SK-N-SH (cell line): ENCODE measurements at regions not wholly inside any gene's neighbourhood (a gene's known extent, or its start where the extent isn't known, plus 50 kb on each side); places are given as distances from the start of the nearest gene placed in this dataset.

ENCODE experiments used
- CTCF ChIA-PET: fragments of 300-600, 350-600 bp; formaldehyde crosslinking; extraction: SDS; loops from one replicate; lab custom pipeline; 2021; lab: Yijun Ruan, JAX
- POLR2A ChIA-PET: fragments of 350-600 bp; sonication (Branson Sonifier 250); formaldehyde crosslinking; extraction: SDS; loops from one replicate; lab custom pipeline; 2020; ENCODE audit warnings: antibody characterized with exemption, inconsistent platforms; lab: Yijun Ruan, JAX
- DNase-seq: peaks from one replicate; pipeline ENCODE4 v3.0.0; 2012
- H2AFZ ChIP-seq: fragments of 200-600 bp; sonication (generic); 2 replicates; pipeline ENCODE4 v1.8.1; 2016; ENCODE audit warnings: antibody characterized with exemption, mild to moderate bottlenecking, low read depth
- H3F3A ChIP-seq: fragments of 200-600 bp; sonication (generic); replicated peaks from 2 replicates; pipeline ENCODE3; 2016; ENCODE audit warnings: antibody characterized with exemption, mild to moderate bottlenecking; ENCODE audit not compliant: insufficient read depth
- H3K27ac ChIP-seq, 2 experiments: fragments of 200-500 bp in 1 of 2; fragments of 200-600 bp in 1 of 2; sonication (Bioruptor generic) in 1 of 2; sonication (generic), shearing (Covaris generic) in 1 of 2; 2 replicates each; pipeline versions ENCODE4 v1.5.1 to v1.6.1; 2014 to 2016; ENCODE audit warnings: low read depth in 2 of 2, inconsistent platforms in 1 of 2, low read length in 1 of 2, mild to moderate bottlenecking in 1 of 2, mixed read lengths in 1 of 2
- H3K27me3 ChIP-seq: fragments of 200-600 bp; sonication (generic), shearing (Covaris generic); 2 replicates; pipeline ENCODE4 v1.6.1; 2016; ENCODE audit warnings: mixed run types; ENCODE audit not compliant: insufficient read depth
- H3K36me3 ChIP-seq, 2 experiments: fragments of 200-500 bp in 1 of 2; fragments of 200-600 bp in 1 of 2; sonication (Bioruptor generic) in 1 of 2; sonication (generic) in 1 of 2; replicated peaks in 1 of 2; 2 replicates each; pipeline versions ENCODE3 to v1.5.1; 2014 to 2016; ENCODE audit warnings: low read length in 1 of 2, mild to moderate bottlenecking in 1 of 2; ENCODE audit not compliant: insufficient read depth in 2 of 2, control insufficient read depth in 1 of 2
- H3K4me1 ChIP-seq, 2 experiments: fragments of 200-500 bp in 1 of 2; fragments of 200-600 bp in 1 of 2; sonication (Bioruptor generic) in 1 of 2; sonication (generic), shearing (Covaris generic) in 1 of 2; 2 replicates each; pipeline versions ENCODE4 v1.5.1 to v1.6.1; 2014 to 2016; ENCODE audit warnings: low read depth in 1 of 2, low read length in 1 of 2, mixed run types in 1 of 2; ENCODE audit not compliant: insufficient read depth in 2 of 2, control insufficient read depth in 1 of 2
- H3K4me2 ChIP-seq: fragments of 200-600 bp; sonication (generic), shearing (Covaris generic); 2 replicates; pipeline ENCODE4 v1.6.1; 2017; ENCODE audit warnings: mixed run types
- H3K4me3 ChIP-seq, 2 experiments: fragments of 200-500 bp in 1 of 2; fragments of 200-600 bp in 1 of 2; sonication (Bioruptor generic) in 1 of 2; sonication (generic), shearing (Covaris generic) in 1 of 2; 2 replicates each; pipeline versions ENCODE4 v1.5.1 to v1.8.1; 2014 to 2016; ENCODE audit warnings: low read depth in 2 of 2, inconsistent platforms in 1 of 2, low read length in 1 of 2, mild to moderate bottlenecking in 1 of 2, mixed read lengths in 1 of 2, moderate library complexity in 1 of 2
- H3K79me2 ChIP-seq: fragments of 200-600 bp; sonication (generic); 2 replicates; pipeline ENCODE4 v1.8.1; 2017; ENCODE audit warnings: mild to moderate bottlenecking; ENCODE audit not compliant: insufficient read depth
- H3K9ac ChIP-seq: fragments of 200-600 bp; sonication (generic); 2 replicates; pipeline ENCODE4 v1.6.1; 2017; ENCODE audit warnings: mixed run types
- H3K9me2 ChIP-seq: fragments of 200-600 bp; sonication (generic); 2 replicates; pipeline ENCODE4 v1.6.1; 2017; ENCODE audit warnings: mixed run types
- H3K9me3 ChIP-seq: fragments of 200-600 bp; sonication (generic); 2 replicates; pipeline ENCODE4 v1.6.1; 2017; ENCODE audit warnings: mixed run types, mild to moderate bottlenecking, moderate library complexity
- H4K20me1 ChIP-seq: fragments of 200-600 bp; sonication (generic); 2 replicates; pipeline ENCODE4 v1.6.1; 2017; ENCODE audit warnings: mild to moderate bottlenecking, mixed run types; ENCODE audit not compliant: insufficient read depth
- ELF1 ChIP-seq: IDR thresholded peaks from 2 replicates; pipeline ENCODE4 v1.4.0; 2012
- EP300 ChIP-seq, 2 experiments: IDR thresholded peaks; 2 replicates each; pipeline versions ENCODE4 v1.4.0 to v1.6.1; 2012; ENCODE audit warnings: borderline replicate concordance in 1 of 2, low read depth in 1 of 2, low read length in 1 of 2
- EZH2phosphoT487 ChIP-seq: fragments of 200-600 bp; sonication (generic); IDR thresholded peaks from 2 replicates; pipeline ENCODE4 v1.6.1; 2017; ENCODE audit warnings: low read depth, mixed run types, mild to moderate bottlenecking, antibody characterized with exemption, moderate library complexity, borderline replicate concordance
- FOSL2 ChIP-seq: IDR thresholded peaks from 2 replicates; pipeline ENCODE4 v1.4.0; 2012; ENCODE audit warnings: low read depth, mild to moderate bottlenecking, moderate library complexity, borderline replicate concordance
- FOXJ3 ChIP-seq: sonication (generic); formaldehyde crosslinking; IDR thresholded peaks from 2 replicates; pipeline ENCODE4 v1.5.1; 2020; ENCODE audit warnings: mild to moderate bottlenecking, missing genetic modification reagents
- GABPA ChIP-seq: IDR thresholded peaks from 2 replicates; pipeline ENCODE4 v1.4.0; 2012; ENCODE audit warnings: low read depth, mild to moderate bottlenecking
- GATA2 ChIP-seq: sonication (generic); formaldehyde crosslinking; IDR thresholded peaks from 2 replicates; pipeline ENCODE4 v1.5.0; 2020; ENCODE audit warnings: mild to moderate bottlenecking, missing genetic modification reagents
- MEF2A ChIP-seq: IDR thresholded peaks from 2 replicates; pipeline ENCODE4 v1.4.0; 2012; ENCODE audit warnings: low read depth, borderline replicate concordance
- NFIC ChIP-seq: IDR thresholded peaks from 2 replicates; pipeline ENCODE4 v1.4.0; 2012; ENCODE audit warnings: borderline replicate concordance
- NRF1 ChIP-seq: IDR thresholded peaks from 2 replicates; pipeline ENCODE4 v1.6.1; 2012; ENCODE audit warnings: low read depth, mild to moderate bottlenecking, low read length
- PBX3 ChIP-seq: IDR thresholded peaks from 2 replicates; pipeline ENCODE4; 2012
- RCOR1 ChIP-seq: fragments of 150-350 bp; IDR thresholded peaks from 2 replicates; pipeline ENCODE4 v1.6.1; 2017; ENCODE audit warnings: antibody characterized with exemption, low read length
- REST ChIP-seq: IDR thresholded peaks from 2 replicates; pipeline ENCODE4 v1.6.1; 2012; ENCODE audit warnings: mild to moderate bottlenecking, low read depth, low read length, moderate library complexity
- SMC3 ChIP-seq: IDR thresholded peaks from 2 replicates; pipeline ENCODE4 v1.6.1; 2012; ENCODE audit warnings: low read depth, low read length, improper control_type of control experiment
- TCF12 ChIP-seq: IDR thresholded peaks from 2 replicates; pipeline ENCODE4 v1.4.0; 2012
- WGBS: methylation state at CpG from one replicate; pipeline ENCODE4 v1.1.6; 2017; ENCODE audit warnings: low lambda C conversion rate; 5-methylcytosine and 5-hydroxymethylcytosine counted together
- TF ChIP-seq, protein P1 (sequence below): IDR thresholded peaks from 2 replicates; pipeline ENCODE4 v1.4.0; 2012; ENCODE audit warnings: low read depth, borderline replicate concordance
- TF ChIP-seq, protein P2 (sequence below): IDR thresholded peaks from 2 replicates; pipeline ENCODE4 v1.4.0; 2012; ENCODE audit warnings: low read depth, borderline replicate concordance
- TF ChIP-seq, protein P3 (sequence below): IDR thresholded peaks from 2 replicates; pipeline ENCODE4 v1.4.0; 2012; ENCODE audit warnings: low read depth

DNA sequence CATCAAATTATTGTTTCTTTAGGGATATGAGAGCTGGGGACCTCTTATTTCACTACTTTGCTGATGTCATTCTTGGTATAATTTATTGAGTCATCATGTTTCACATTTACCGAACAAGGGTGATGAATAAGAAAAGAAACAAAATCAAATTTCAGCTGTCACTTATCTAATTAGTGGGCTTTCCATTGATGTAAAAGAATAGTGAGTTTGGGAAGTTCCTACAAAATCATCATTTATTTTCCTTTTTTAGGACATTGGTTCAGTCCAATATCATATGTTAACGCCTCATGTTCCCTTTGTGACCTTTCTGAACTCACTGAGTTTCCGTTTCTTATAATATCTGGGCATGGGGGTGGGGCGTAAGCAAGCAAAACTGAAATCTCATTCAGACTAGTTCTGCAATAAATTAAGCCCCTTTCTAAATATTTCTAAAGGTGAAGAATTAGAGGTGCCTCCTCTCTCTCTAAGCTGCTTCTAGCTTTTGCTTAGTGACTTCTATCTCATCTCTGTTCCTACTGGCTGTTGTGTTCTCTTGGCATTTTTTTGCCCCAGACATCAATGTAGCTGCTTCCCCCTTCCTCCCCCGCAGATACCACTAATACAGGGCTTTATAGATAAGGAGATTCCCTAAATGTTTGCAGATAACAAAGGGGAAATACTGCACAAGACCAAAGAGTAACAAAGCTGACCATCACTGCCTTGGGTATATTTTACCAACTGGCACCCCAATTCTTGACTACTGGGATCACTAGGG is 238.0 kb upstream of the CTNNB1 start:
- Histone ChIP-seq H3K4me3 (no peak overlapping the region), H3K9me2 (no peaks in the 10 kb centered on the region), H3K9ac (no peak overlapping the region), H3K27ac (no peak overlapping the region), H3K79me2 (no peaks in the 10 kb centered on the region), H3K9me3 (no peaks in the 10 kb centered on the region), H3K27me3 (no peaks in the 10 kb centered on the region), H3K4me2 (no peak overlapping the region), H3K36me3 (no peaks in the 10 kb centered on the region), H2AFZ (no peak overlapping the region), H3K4me1 (no peaks in the 10 kb centered on the region), H3F3A (no peaks in the 10 kb centered on the region), H4K20me1 (no peaks in the 10 kb centered on the region)
- 38% methylated on average over 5 of the region's 5 CpGs for WGBS
- ChIA-PET POLR2A (no interaction called here), CTCF (interaction anchor here (0.7 kb wide), 1 partner anchor 102 kb away, joined by 3 read pairs; no protein-coding TSS in a partner anchor)
- DNase-seq, result no peak
- TF ChIP-seq REST (no peak), GABPA (no peak), FOSL2 (no peak), SMC3 (no peak), ELF1 (no peak), TCF12 (no peak), NRF1 (no peak), MEF2A (no peak), EZH2phosphoT487 (no peak), GATA2 (CRISPR knock-in tag) (no peak), NFIC (no peak), RCOR1 (no peak), PBX3 (no peak), EP300 (IDR thresholded peaks at IDR 0.05; ENCODE audit: borderline replicate concordance in 1 of 2, low read depth in 1 of 2, low read length in 1 of 2) (no peak), FOXJ3 (no peak)
- TF ChIP-seq, protein P1, sequence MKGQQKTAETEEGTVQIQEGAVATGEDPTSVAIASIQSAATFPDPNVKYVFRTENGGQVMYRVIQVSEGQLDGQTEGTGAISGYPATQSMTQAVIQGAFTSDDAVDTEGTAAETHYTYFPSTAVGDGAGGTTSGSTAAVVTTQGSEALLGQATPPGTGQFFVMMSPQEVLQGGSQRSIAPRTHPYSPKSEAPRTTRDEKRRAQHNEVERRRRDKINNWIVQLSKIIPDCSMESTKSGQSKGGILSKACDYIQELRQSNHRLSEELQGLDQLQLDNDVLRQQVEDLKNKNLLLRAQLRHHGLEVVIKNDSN, result no peak
- TF ChIP-seq, protein P2, sequence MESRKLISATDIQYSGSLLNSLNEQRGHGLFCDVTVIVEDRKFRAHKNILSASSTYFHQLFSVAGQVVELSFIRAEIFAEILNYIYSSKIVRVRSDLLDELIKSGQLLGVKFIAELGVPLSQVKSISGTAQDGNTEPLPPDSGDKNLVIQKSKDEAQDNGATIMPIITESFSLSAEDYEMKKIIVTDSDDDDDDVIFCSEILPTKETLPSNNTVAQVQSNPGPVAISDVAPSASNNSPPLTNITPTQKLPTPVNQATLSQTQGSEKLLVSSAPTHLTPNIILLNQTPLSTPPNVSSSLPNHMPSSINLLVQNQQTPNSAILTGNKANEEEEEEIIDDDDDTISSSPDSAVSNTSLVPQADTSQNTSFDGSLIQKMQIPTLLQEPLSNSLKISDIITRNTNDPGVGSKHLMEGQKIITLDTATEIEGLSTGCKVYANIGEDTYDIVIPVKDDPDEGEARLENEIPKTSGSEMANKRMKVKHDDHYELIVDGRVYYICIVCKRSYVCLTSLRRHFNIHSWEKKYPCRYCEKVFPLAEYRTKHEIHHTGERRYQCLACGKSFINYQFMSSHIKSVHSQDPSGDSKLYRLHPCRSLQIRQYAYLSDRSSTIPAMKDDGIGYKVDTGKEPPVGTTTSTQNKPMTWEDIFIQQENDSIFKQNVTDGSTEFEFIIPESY, result no peak
- TF ChIP-seq, protein P3, sequence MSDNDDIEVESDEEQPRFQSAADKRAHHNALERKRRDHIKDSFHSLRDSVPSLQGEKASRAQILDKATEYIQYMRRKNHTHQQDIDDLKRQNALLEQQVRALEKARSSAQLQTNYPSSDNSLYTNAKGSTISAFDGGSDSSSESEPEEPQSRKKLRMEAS, result no peak
